ENCODE measurements at regions not wholly inside any gene's neighbourhood (a gene's known extent, or its start where the extent isn't known, plus 50 kb on each side); places are given as distances from the start of the nearest gene placed in this dataset.

GRCh38 chr4:176627916-176628315 lies 164.8 kb downstream of the VEGFC start:
- Histone ChIP-seq H3K4me1 (no peaks in the 10 kb centered on the region), H3K4me3 (no peak overlapping the region), H3K27ac (no peak overlapping the region), H3K27me3 (no peaks in the 10 kb centered on the region), H3K9me3 (peaks cover 0 to 4% (median 0%) of the 10 kb centered on the region in 12 donors), H3K36me3 (no peaks in the 10 kb centered on the region)
- no peak for DNase-seq
- ATAC-seq = no peak
- TF ChIP-seq POLR2A (IDR thresholded peaks at IDR 0.05) = no peak
- TF ChIP-seq CTCF (IDR thresholded peaks at IDR 0.05) = no peak
- intact Hi-C loops (cut with DNase I) = no loop called here
- 77 to 88% (median 81%) methylated on average over 4 of the region's 4 CpGs for WGBS, 4 donors

- DNase-seq (no peak), ATAC-seq (no peak)
- no peak overlapping the region for H3K4me3 ChIP-seq
- no peaks in the 10 kb centered on the region for H3K27me3 ChIP-seq
- H3K4me1 ChIP-seq = peaks cover 0 to 16% (median 2%) of the 10 kb centered on the region in 12 donors
- H3K27ac ChIP-seq = no peak overlapping the region
- no peak for TF ChIP-seq POLR2A (IDR thresholded peaks at IDR 0.05)
- no peak for TF ChIP-seq CTCF (IDR thresholded peaks at IDR 0.05)
- peaks cover 0 to 4% (median 0%) of the 10 kb centered on the region in 12 donors for H3K9me3 ChIP-seq
- intact Hi-C loops (cut with DNase I) = no loop called here
- H3K36me3 ChIP-seq = no peaks in the 10 kb centered on the region
Observed at GRCh38 chr4:176631611-176632010, 161.1 kb downstream of the VEGFC start.
